ENCODE measurements at regions not wholly inside any gene's neighbourhood (a gene's known extent, or its start where the extent isn't known, plus 50 kb on each side); places are given as distances from the start of the nearest gene placed in this dataset.

DNA sequence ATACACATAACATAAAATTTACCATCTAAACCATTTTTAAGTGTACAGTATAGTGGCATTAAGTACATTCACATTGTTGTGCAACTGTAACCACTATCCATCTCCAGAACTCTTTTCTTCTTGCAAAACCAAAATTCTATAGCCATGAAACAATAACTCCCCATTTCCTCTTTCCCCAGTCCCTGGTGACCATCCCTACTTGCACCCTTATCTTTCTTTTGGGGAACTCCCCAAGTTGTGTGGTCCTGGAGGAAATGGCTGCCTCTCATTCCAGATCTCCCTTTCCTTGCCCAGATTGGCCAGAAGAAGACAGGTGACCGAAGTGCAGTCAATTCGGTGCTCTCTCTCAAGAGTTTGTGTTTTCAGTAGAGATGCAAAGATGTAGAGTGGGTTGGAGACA lies 389.6 kb upstream of the C1orf87 start:
- Histone ChIP-seq H3K27ac (ENCODE audit: control insufficient read depth, insufficient read depth, low read length) (no peak overlapping the region), H3K36me3 (ENCODE audit: control insufficient read depth in 2 of 2, extremely low read depth in 1 of 2, insufficient read depth in 2 of 2, low read length in 2 of 2) (no peaks in the 10 kb centered on the region), H2AFZ (ENCODE audit: control insufficient read depth, low read length) (no peak overlapping the region), H3K4me2 (ENCODE audit: control insufficient read depth, extremely low read depth, insufficient read depth, low read depth, low read length) (no peak overlapping the region), H3K27me3 (ENCODE audit: control insufficient read depth, extremely low read depth, insufficient read depth, low read length) (no peaks in the 10 kb centered on the region), H3K9me1 (ENCODE audit: control insufficient read depth, extremely low read depth, insufficient read depth, low read length) (no peaks in the 10 kb centered on the region), H3K4me1 (ENCODE audit: control insufficient read depth, extremely low read depth, insufficient read depth, low read length) (no peaks in the 10 kb centered on the region), H3K4me3 (ENCODE audit: control insufficient read depth in 2 of 3, extremely low read depth in 1 of 3, insufficient read depth in 2 of 3, low read depth in 1 of 3, low read length in 3 of 3) (no peak overlapping the region), H4K20me1 (ENCODE audit: control insufficient read depth, extremely low read depth, insufficient read depth, low read length) (no peaks in the 10 kb centered on the region), H3K79me2 (ENCODE audit: control insufficient read depth, insufficient read depth, low read length) (no peaks in the 10 kb centered on the region), H3K9ac (ENCODE audit: control insufficient read depth, extremely low read depth, insufficient read depth, low read length) (no peak overlapping the region), H3K9me3 (ENCODE audit: control insufficient read depth, low read depth, low read length) (no peaks in the 10 kb centered on the region)
- DNase-seq (ENCODE audit: low read depth, low spot score) (no peak), FAIRE-seq (no peak)
- dilution Hi-C loops (cut with MboI; ENCODE audit: extremely low pct_ligation_motif_present, low sequenced_read_pairs) = no loop called here
- TF ChIP-seq, protein P1, sequence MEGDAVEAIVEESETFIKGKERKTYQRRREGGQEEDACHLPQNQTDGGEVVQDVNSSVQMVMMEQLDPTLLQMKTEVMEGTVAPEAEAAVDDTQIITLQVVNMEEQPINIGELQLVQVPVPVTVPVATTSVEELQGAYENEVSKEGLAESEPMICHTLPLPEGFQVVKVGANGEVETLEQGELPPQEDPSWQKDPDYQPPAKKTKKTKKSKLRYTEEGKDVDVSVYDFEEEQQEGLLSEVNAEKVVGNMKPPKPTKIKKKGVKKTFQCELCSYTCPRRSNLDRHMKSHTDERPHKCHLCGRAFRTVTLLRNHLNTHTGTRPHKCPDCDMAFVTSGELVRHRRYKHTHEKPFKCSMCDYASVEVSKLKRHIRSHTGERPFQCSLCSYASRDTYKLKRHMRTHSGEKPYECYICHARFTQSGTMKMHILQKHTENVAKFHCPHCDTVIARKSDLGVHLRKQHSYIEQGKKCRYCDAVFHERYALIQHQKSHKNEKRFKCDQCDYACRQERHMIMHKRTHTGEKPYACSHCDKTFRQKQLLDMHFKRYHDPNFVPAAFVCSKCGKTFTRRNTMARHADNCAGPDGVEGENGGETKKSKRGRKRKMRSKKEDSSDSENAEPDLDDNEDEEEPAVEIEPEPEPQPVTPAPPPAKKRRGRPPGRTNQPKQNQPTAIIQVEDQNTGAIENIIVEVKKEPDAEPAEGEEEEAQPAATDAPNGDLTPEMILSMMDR (optimal IDR thresholded peaks at IDR 0.05 in 1 of 3, IDR thresholded peaks at IDR 0.05 in 1 of 3, conservative IDR thresholded peaks at IDR 0.05 in 1 of 3; ENCODE audit: extremely low read depth in 1 of 3, insufficient read depth in 2 of 3, low read length in 3 of 3) = no peak
- TF ChIP-seq EZH2 (IDR thresholded peaks at IDR 0.05; ENCODE audit: low read length) = no peak

- Histone ChIP-seq H3K9me3 (ENCODE audit: control insufficient read depth, low read depth, low read length) (no peaks in the 10 kb centered on the region), H3K4me2 (ENCODE audit: control insufficient read depth, extremely low read depth, insufficient read depth, low read depth, low read length) (no peak overlapping the region), H3K36me3 (ENCODE audit: control insufficient read depth in 2 of 2, extremely low read depth in 1 of 2, insufficient read depth in 2 of 2, low read length in 2 of 2) (no peaks in the 10 kb centered on the region), H4K20me1 (ENCODE audit: control insufficient read depth, extremely low read depth, insufficient read depth, low read length) (no peaks in the 10 kb centered on the region), H3K27ac (ENCODE audit: control insufficient read depth, insufficient read depth, low read length) (no peak overlapping the region), H2AFZ (ENCODE audit: control insufficient read depth, low read length) (no peak overlapping the region), H3K9ac (ENCODE audit: control insufficient read depth, extremely low read depth, insufficient read depth, low read length) (no peak overlapping the region), H3K27me3 (ENCODE audit: control insufficient read depth, extremely low read depth, insufficient read depth, low read length) (no peaks in the 10 kb centered on the region), H3K4me3 (ENCODE audit: control insufficient read depth in 2 of 3, extremely low read depth in 1 of 3, insufficient read depth in 2 of 3, low read depth in 1 of 3, low read length in 3 of 3) (no peak overlapping the region), H3K9me1 (ENCODE audit: control insufficient read depth, extremely low read depth, insufficient read depth, low read length) (no peaks in the 10 kb centered on the region), H3K79me2 (ENCODE audit: control insufficient read depth, insufficient read depth, low read length) (no peaks in the 10 kb centered on the region), H3K4me1 (ENCODE audit: control insufficient read depth, extremely low read depth, insufficient read depth, low read length) (no peaks in the 10 kb centered on the region)
- TF ChIP-seq, protein P1 (optimal IDR thresholded peaks at IDR 0.05 in 1 of 3, IDR thresholded peaks at IDR 0.05 in 1 of 3, conservative IDR thresholded peaks at IDR 0.05 in 1 of 3; ENCODE audit: extremely low read depth in 1 of 3, insufficient read depth in 2 of 3, low read length in 3 of 3) = no peak
- no peak for TF ChIP-seq EZH2 (IDR thresholded peaks at IDR 0.05; ENCODE audit: low read length)
- dilution Hi-C loops (cut with MboI; ENCODE audit: extremely low pct_ligation_motif_present, low sequenced_read_pairs) = no loop called here
- FAIRE-seq = no peak
- no peak for DNase-seq (ENCODE audit: low read depth, low spot score)
Measured at GRCh38 chr1:60461925-60462595, 388.5 kb upstream of the C1orf87 start.

All from keratinocyte (primary cell).